Lower leg skin (tissue), 4 donors: ENCODE measurements at regions not wholly inside any gene's neighbourhood (a gene's known extent, or its start where the extent isn't known, plus 50 kb on each side); places are given as distances from the start of the nearest gene placed in this dataset.

Experiments
- DNase-seq, 2 donors: peaks; one replicate each; pipeline ENCODE4 v3.0.0-alpha.2; 2019; ENCODE audit warnings: low spot score in 2 of 2
- H3K4me3 ChIP-seq: fragments of 200-600 bp; sonication (generic); 2 replicates; pipeline ENCODE4 v1.5.1; 2017; ENCODE audit warnings: mild to moderate bottlenecking, low read depth; ENCODE audit not compliant: poor library complexity, severe bottlenecking
- CTCF ChIP-seq, 3 donors: fragments of 450-650 bp; IDR thresholded peaks; one replicate each; pipeline ENCODE4 v1.5.1; 2016; ENCODE audit warnings: antibody characterized with exemption in 3 of 3, mild to moderate bottlenecking in 3 of 3, moderate library complexity in 2 of 3
- POLR2A ChIP-seq, 2 donors: fragments of 450-650 bp; IDR thresholded peaks; one replicate each; pipeline ENCODE4 v1.6.1; 2016 to 2017; ENCODE audit warnings: antibody characterized with exemption in 2 of 2, mild to moderate bottlenecking in 1 of 2, moderate library complexity in 1 of 2
- WGBS, 2 donors: methylation state at CpG; one replicate each; pipeline ENCODE4 v1.1.5; 2018; 5-methylcytosine and 5-hydroxymethylcytosine counted together
- intact Hi-C: fragments of 100-400 bp; cut with DNase I; formaldehyde crosslinking; loops from one replicate; pipeline ENCODE4 v1.15.0; 2023; ENCODE audit warnings: low total_unique reads

DNA sequence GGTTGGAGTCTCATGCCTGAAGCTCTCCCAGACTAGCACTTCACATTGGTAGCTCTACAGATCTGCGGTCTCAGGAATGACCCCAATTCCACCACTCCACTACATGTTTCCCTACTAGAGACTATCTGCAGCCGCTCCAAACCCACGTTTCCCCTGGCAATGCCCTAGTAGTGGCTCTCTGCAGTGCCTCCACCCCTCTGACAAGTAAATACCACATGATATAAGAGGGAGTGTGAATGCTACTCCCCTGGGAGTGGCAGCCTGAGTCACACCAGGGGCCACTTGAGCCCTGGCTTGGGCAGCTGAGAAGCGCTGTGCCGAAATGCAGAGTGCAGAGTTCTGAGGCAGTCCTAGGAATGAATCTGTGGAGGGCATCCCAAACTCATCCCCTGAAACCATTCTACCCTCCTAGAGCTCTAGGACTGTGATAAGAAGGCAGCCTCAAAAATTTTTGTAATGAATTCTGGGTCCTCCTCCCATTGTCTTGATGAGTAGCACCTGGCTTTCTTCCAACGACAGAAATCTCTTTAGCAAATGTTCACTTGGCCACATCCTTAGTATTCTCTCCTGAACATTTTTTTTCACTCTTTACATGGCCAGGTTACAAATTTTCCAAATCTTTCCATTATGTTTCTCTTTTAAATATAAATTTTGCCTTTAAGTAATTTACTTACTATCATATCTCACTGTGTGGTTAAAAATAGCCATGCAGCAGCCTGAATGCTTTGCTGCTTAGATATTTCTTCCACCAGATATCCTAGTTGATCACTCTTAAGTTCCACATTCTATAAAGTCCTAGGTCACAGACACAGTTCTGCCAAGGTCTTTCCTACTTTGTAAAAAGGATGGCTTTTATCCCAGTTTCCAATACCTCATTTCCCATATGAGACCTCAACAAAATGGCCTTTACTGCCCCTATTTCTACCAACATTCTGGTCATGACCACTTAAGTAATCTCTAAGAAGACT, 160.2 kb upstream of the CPEB2 start:
- H3K4me3 ChIP-seq: no peak overlapping the region
- intact Hi-C loops: no loop called here
- WGBS, 2 donors: 56 to 59% methylated on average over 6 of the region's 6 CpGs
- no peak for DNase-seq
- TF ChIP-seq POLR2A (IDR thresholded peaks at IDR 0.05): no peak
- TF ChIP-seq CTCF (IDR thresholded peaks at IDR 0.05): no peak

DNA sequence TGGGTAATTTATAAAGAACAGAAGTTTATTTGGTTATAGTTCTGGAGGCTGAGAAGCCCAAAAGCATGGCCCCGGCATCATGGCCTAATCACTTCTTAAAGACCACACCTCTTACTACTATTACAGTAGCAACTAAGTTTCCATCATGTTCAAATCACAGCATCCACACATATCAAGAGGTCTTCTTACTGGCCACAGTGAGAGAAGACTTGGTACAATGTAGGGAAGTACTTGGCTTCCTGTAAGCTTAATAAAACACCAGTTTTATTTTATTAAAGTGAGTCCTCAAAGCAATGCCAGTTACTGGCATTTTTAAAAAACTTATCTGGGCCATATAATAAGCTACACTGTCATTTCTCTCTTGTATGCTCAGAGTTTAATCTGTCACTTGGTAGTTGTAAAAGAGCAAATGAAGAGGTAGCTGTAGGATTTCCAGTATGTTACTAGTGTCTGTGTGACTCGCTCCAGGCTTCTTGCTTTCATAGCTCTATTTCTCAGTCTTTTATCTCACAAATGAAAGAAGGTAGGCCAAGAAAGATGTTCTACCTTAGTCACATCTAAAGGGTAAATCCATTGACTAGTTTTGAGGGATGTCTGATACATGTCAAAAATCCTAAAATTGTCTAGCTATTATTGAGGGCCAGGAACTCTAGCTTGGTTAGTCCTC, 159.2 kb upstream of the CPEB2 start:
- WGBS, 2 donors: 88 to 95% methylated on average over 2 of the region's 2 CpGs
- no peak for TF ChIP-seq CTCF (IDR thresholded peaks at IDR 0.05)
- TF ChIP-seq POLR2A (IDR thresholded peaks at IDR 0.05): no peak
- intact Hi-C loops: no loop called here
- no peak for DNase-seq
- no peak overlapping the region for H3K4me3 ChIP-seq

GRCh38 chr4:14844061-14844460, 158.2 kb upstream of the CPEB2 start:
- TF ChIP-seq POLR2A (IDR thresholded peaks at IDR 0.05): no peak
- TF ChIP-seq CTCF (IDR thresholded peaks at IDR 0.05): no peak
- WGBS, 2 donors: 52 to 74% methylated on average over 4 of the region's 4 CpGs
- intact Hi-C loops: no loop called here
- H3K4me3 ChIP-seq: no peak overlapping the region
- DNase-seq: no peak

GRCh38 chr4:14848229-14848628, 154.1 kb upstream of the CPEB2 start:
- TF ChIP-seq POLR2A (IDR thresholded peaks at IDR 0.05): no peak
- no peak for TF ChIP-seq CTCF (IDR thresholded peaks at IDR 0.05)
- whole genome bisulfite sequencing, 2 donors: 85 to 91% methylated on average over 2 of the region's 2 CpGs
- DNase-seq: no peak
- intact Hi-C loops: no loop called here
- H3K4me3 ChIP-seq: no peak overlapping the region

- TF ChIP-seq POLR2A (IDR thresholded peaks at IDR 0.05): no peak
- TF ChIP-seq CTCF (IDR thresholded peaks at IDR 0.05): no peak
- intact Hi-C loops: no loop called here
- DNase-seq: no peak
- no peak overlapping the region for H3K4me3 ChIP-seq
- 56 to 63% methylated on average over 1 of the region's 1 CpG for WGBS, 2 donors
These were observed 151.7 kb upstream of the CPEB2 start for GRCh38 chr4:14850455-14851097.
